H9 (cell line): ENCODE measurements at regions not wholly inside any gene's neighbourhood (a gene's known extent, or its start where the extent isn't known, plus 50 kb on each side); places are given as distances from the start of the nearest gene placed in this dataset.

Source experiments
- DNase-seq: peaks from one replicate; pipeline ENCODE4 v3.0.0-alpha.2; 2017
- H2AFZ ChIP-seq: one replicate; pipeline ENCODE4 v1.6.1; 2013; ENCODE audit warnings: mild to moderate bottlenecking, low read length, control low read depth, moderate library complexity
- H2AK5ac ChIP-seq: 2 replicates; pipeline ENCODE4 v1.6.1; 2013; ENCODE audit warnings: low read length, control low read depth, mixed read lengths; ENCODE audit not compliant: insufficient read length
- H2BK120ac ChIP-seq: one replicate; pipeline ENCODE4 v1.6.1; 2013; ENCODE audit warnings: low read depth, mild to moderate bottlenecking, low read length, control low read depth, inconsistent platforms; ENCODE audit not compliant: poor library complexity, severe bottlenecking
- H2BK12ac ChIP-seq: 2 replicates; pipeline ENCODE4 v1.6.1; 2013; ENCODE audit warnings: low read length, control low read depth, mixed read lengths, low read depth; ENCODE audit not compliant: insufficient read length
- H2BK15ac ChIP-seq: 2 replicates; pipeline ENCODE4 v1.6.1; 2013; ENCODE audit warnings: low read depth, low read length, control low read depth
- H2BK20ac ChIP-seq: one replicate; pipeline ENCODE4 v1.6.1; 2013; ENCODE audit warnings: low read depth, mild to moderate bottlenecking, low read length, control low read depth, inconsistent platforms; ENCODE audit not compliant: poor library complexity, severe bottlenecking
- H2BK5ac ChIP-seq: 2 replicates; pipeline ENCODE4 v1.6.1; 2013; ENCODE audit warnings: low read length, control low read depth, mixed read lengths; ENCODE audit not compliant: insufficient read length
- H3K14ac ChIP-seq: 2 replicates; pipeline ENCODE4 v1.6.1; 2013; ENCODE audit warnings: low read length, control low read depth; ENCODE audit not compliant: insufficient read depth
- H3K18ac ChIP-seq: 2 replicates; pipeline ENCODE4 v1.6.1; 2013; ENCODE audit warnings: low read depth, mild to moderate bottlenecking, mixed read lengths, low read length, control low read depth; ENCODE audit not compliant: insufficient read length
- H3K23ac ChIP-seq: 2 replicates; pipeline ENCODE4 v1.6.1; 2013; ENCODE audit warnings: low read length, control low read depth, mixed read lengths, low read depth; ENCODE audit not compliant: insufficient read length
- H3K23me2 ChIP-seq: 2 replicates; pipeline ENCODE4 v1.6.1; 2013; ENCODE audit warnings: low read depth, mild to moderate bottlenecking, mixed read lengths, low read length, control low read depth; ENCODE audit not compliant: insufficient read length, poor library complexity, severe bottlenecking
- H3K27ac ChIP-seq: 2 replicates; pipeline ENCODE4 v1.5.1; 2013; ENCODE audit warnings: low read length, control low read depth, mixed read lengths, low read depth; ENCODE audit not compliant: insufficient read length
- H3K27me3 ChIP-seq: 2 replicates; pipeline ENCODE4 v1.6.1; 2013; ENCODE audit warnings: low read length, control low read depth, inconsistent platforms; ENCODE audit not compliant: insufficient read depth
- H3K4ac ChIP-seq: 2 replicates; pipeline ENCODE4 v1.6.1; 2013; ENCODE audit warnings: low read depth, mild to moderate bottlenecking, control low read depth, inconsistent platforms, low read length, moderate library complexity
- H3K4me1 ChIP-seq: 2 replicates; pipeline ENCODE4 v1.6.1; 2013; ENCODE audit warnings: low read length, control low read depth, inconsistent platforms; ENCODE audit not compliant: insufficient read depth
- H3K4me2 ChIP-seq: 2 replicates; pipeline ENCODE4 v1.6.1; 2013; ENCODE audit warnings: low read length, control low read depth, mixed read lengths; ENCODE audit not compliant: insufficient read length, insufficient read depth
- H3K56ac ChIP-seq: 2 replicates; pipeline ENCODE4 v1.6.1; 2013; ENCODE audit warnings: low read depth, mild to moderate bottlenecking, mixed read lengths, low read length, control low read depth; ENCODE audit not compliant: insufficient read length
- H3K79me1 ChIP-seq: 2 replicates; pipeline ENCODE4 v1.6.1; 2013; ENCODE audit warnings: low read depth, mild to moderate bottlenecking, moderate library complexity, low read length, control low read depth, inconsistent platforms; ENCODE audit not compliant: insufficient read depth, poor library complexity, severe bottlenecking
- H3K79me2 ChIP-seq: 2 replicates; pipeline ENCODE4 v1.6.1; 2013; ENCODE audit warnings: low read length, control low read depth, inconsistent platforms; ENCODE audit not compliant: insufficient read depth
- H3K9ac ChIP-seq: 2 replicates; pipeline ENCODE4 v1.6.1; 2013; ENCODE audit warnings: low read length, control low read depth, mixed read lengths; ENCODE audit not compliant: insufficient read length; ENCODE audit errors: extremely low read depth
- H3K9me3 ChIP-seq: one replicate; pipeline ENCODE4 v1.6.1; 2013; ENCODE audit warnings: low read depth, low read length, inconsistent platforms; ENCODE audit not compliant: control insufficient read depth
- H3T11ph ChIP-seq: one replicate; pipeline ENCODE4 v1.6.1; 2013; ENCODE audit warnings: mild to moderate bottlenecking, low read length, control low read depth, inconsistent platforms
- H4K20me1 ChIP-seq: one replicate; pipeline ENCODE4 v1.6.1; 2013; ENCODE audit not compliant: control insufficient read depth, insufficient read length, insufficient read depth
- H4K5ac ChIP-seq: 2 replicates; pipeline ENCODE4 v1.6.1; 2013; ENCODE audit warnings: low read depth, mild to moderate bottlenecking, mixed read lengths, low read length, control low read depth; ENCODE audit not compliant: insufficient read length
- H4K8ac ChIP-seq: replicated peaks from 2 replicates; pipeline ENCODE4 v1.6.1; 2013; ENCODE audit warnings: low read length, control low read depth, mixed read lengths, low read depth; ENCODE audit not compliant: insufficient read length
- H4K91ac ChIP-seq: 2 replicates; pipeline ENCODE4 v1.6.1; 2013; ENCODE audit warnings: low read depth, mild to moderate bottlenecking, moderate library complexity, mixed read lengths, low read length, control low read depth; ENCODE audit not compliant: insufficient read length
- H3K27ac Mint-ChIP-seq, 3 experiments: 2 replicates in 2 of 3; 3 replicates in 1 of 3; pipeline ENCODE4 v1.8.0; 2020 to 2021; ENCODE audit warnings: mixed read lengths in 3 of 3, mild to moderate bottlenecking in 1 of 3, moderate library complexity in 1 of 3
- H3K27me3 Mint-ChIP-seq: 2 replicates; pipeline ENCODE4 v1.8.0; 2021; ENCODE audit warnings: low read depth, mild to moderate bottlenecking, moderate library complexity, mixed read lengths
- H3K36me3 Mint-ChIP-seq, 3 experiments: 2 replicates in 2 of 3; 3 replicates in 1 of 3; pipeline ENCODE4 v1.8.0; 2020 to 2021; ENCODE audit warnings: low read depth in 3 of 3, mixed read lengths in 3 of 3; ENCODE audit not compliant: insufficient read depth in 1 of 3
- H3K4me1 Mint-ChIP-seq, 2 experiments: 2 replicates each; pipeline ENCODE4 v1.8.0; 2020; ENCODE audit warnings: mixed read lengths in 2 of 2
- H3K4me3 Mint-ChIP-seq, 2 experiments: 2 replicates in 1 of 2; 3 replicates in 1 of 2; pipeline ENCODE4 v1.8.0; 2020 to 2021; ENCODE audit warnings: mild to moderate bottlenecking in 2 of 2, mixed read lengths in 2 of 2, moderate library complexity in 1 of 2
- H3K9me3 Mint-ChIP-seq, 2 experiments: 2 replicates in 1 of 2; 3 replicates in 1 of 2; pipeline ENCODE4 v1.8.0; 2020; ENCODE audit warnings: mild to moderate bottlenecking in 2 of 2, mixed read lengths in 2 of 2, moderate library complexity in 1 of 2
- WGBS: extraction: QIAGEN DNeasy Blood & Tissue Kit; methylation state at CpG from one replicate; pipeline ENCODE4 v1.1.7; 2013; ENCODE audit warnings: missing lambda C conversion rate, low lambda C conversion rate, mixed read lengths; ENCODE audit not compliant: insufficient read length; ENCODE audit errors: extremely low coverage; 5-methylcytosine and 5-hydroxymethylcytosine counted together
- TF ChIP-seq, protein P1 (sequence below): fragments of 200-600 bp; sonication (generic); conservative IDR thresholded peaks from 3 replicates; pipeline ENCODE4 v1.8.0; 2021; ENCODE audit warnings: antibody characterized with exemption, mild to moderate bottlenecking

DNA sequence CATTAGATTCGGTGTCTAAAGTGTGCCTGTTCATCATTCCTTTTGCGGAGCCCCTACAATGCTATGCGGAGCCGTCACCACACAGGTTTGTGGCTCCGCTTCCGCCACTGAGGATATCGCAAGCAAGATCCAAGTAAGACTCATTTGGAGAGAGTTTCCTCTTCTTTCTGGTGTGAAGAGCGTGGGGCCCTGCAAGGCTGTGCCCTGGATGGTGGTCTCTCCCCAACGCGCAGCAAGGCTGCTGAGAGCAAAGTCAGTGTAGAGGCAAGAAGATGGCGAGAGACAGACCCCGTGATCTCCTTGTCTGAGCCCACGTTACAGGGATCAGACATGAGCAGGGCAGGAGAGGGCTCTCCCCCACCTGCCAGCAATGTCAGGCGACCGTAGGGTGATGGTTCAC is 96.3 kb upstream of the AFDN start:
- no peak overlapping the region for H3K27ac ChIP-seq
- H3K18ac ChIP-seq = no peak overlapping the region
- H3K79me1 ChIP-seq = no peaks in the 10 kb centered on the region
- no peaks in the 10 kb centered on the region for H3K23me2 ChIP-seq
- no peak overlapping the region for H4K91ac ChIP-seq
- H3K27me3 ChIP-seq = no peaks in the 10 kb centered on the region
- H2AFZ ChIP-seq = no peak overlapping the region
- no peak overlapping the region for H3K4ac ChIP-seq
- no peak overlapping the region; a peak in 1 of 7 replicates for H3K27ac Mint-ChIP-seq
- H3K56ac ChIP-seq = no peak overlapping the region
- no peak overlapping the region; a peak in 1 of 5 replicates for H3K4me3 Mint-ChIP-seq
- H3K9me3 ChIP-seq = no peaks in the 10 kb centered on the region
- H4K8ac ChIP-seq = no peak overlapping the region
- no peak overlapping the region for H2BK12ac ChIP-seq
- H3K23ac ChIP-seq = no peak overlapping the region
- H3K4me2 ChIP-seq = no peak overlapping the region
- H3K4me1 ChIP-seq = no peaks in the 10 kb centered on the region
- TF ChIP-seq, protein P1, sequence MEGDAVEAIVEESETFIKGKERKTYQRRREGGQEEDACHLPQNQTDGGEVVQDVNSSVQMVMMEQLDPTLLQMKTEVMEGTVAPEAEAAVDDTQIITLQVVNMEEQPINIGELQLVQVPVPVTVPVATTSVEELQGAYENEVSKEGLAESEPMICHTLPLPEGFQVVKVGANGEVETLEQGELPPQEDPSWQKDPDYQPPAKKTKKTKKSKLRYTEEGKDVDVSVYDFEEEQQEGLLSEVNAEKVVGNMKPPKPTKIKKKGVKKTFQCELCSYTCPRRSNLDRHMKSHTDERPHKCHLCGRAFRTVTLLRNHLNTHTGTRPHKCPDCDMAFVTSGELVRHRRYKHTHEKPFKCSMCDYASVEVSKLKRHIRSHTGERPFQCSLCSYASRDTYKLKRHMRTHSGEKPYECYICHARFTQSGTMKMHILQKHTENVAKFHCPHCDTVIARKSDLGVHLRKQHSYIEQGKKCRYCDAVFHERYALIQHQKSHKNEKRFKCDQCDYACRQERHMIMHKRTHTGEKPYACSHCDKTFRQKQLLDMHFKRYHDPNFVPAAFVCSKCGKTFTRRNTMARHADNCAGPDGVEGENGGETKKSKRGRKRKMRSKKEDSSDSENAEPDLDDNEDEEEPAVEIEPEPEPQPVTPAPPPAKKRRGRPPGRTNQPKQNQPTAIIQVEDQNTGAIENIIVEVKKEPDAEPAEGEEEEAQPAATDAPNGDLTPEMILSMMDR = no peak
- no peak overlapping the region for H2BK120ac ChIP-seq
- peaks cover 2 to 6% of the 10 kb centered on the region in 2 experiments; a peak in 3 of 4 replicates for H3K4me1 Mint-ChIP-seq
- WGBS = no CpG with 5 or more reads among the region's 15 CpGs
- H4K5ac ChIP-seq = no peak overlapping the region
- no peaks in the 10 kb centered on the region for H3K79me2 ChIP-seq
- 0 out of 7 replicates have a peak, but pooled peaks cover 0 to 6% (median 1%) of the 10 kb centered on the region in 3 experiments for H3K36me3 Mint-ChIP-seq
- H2BK15ac ChIP-seq = no peak overlapping the region
- no peak overlapping the region for H3K14ac ChIP-seq
- no peak overlapping the region for H2BK5ac ChIP-seq
- H4K20me1 ChIP-seq = no peaks in the 10 kb centered on the region
- H2AK5ac ChIP-seq = no peak overlapping the region
- H3K27me3 Mint-ChIP-seq = peaks cover 8% of the 10 kb centered on the region
- no peak for DNase-seq
- no peak overlapping the region for H2BK20ac ChIP-seq
- H3T11ph ChIP-seq = no peak overlapping the region
- peaks cover 2 to 9% of the 10 kb centered on the region in 2 experiments; a peak in 4 of 5 replicates for H3K9me3 Mint-ChIP-seq
- no peak overlapping the region for H3K9ac ChIP-seq
